Kidney capillary endothelial cell (primary cell): ENCODE measurements at regions not wholly inside any gene's neighbourhood (a gene's known extent, or its start where the extent isn't known, plus 50 kb on each side); places are given as distances from the start of the nearest gene placed in this dataset.

ENCODE experiments used
- DNase-seq: peaks from one replicate; pipeline ENCODE4 v3.0.0-alpha.2; 2018; ENCODE audit warnings: low spot score

GRCh38 chr10:128712661-128713400 is 586.6 kb upstream of the MKI67 start:
- DNase-seq = no peak

- no peak for DNase-seq
Measured at GRCh38 chr10:128713471-128713870, 587.2 kb upstream of the MKI67 start.

DNA sequence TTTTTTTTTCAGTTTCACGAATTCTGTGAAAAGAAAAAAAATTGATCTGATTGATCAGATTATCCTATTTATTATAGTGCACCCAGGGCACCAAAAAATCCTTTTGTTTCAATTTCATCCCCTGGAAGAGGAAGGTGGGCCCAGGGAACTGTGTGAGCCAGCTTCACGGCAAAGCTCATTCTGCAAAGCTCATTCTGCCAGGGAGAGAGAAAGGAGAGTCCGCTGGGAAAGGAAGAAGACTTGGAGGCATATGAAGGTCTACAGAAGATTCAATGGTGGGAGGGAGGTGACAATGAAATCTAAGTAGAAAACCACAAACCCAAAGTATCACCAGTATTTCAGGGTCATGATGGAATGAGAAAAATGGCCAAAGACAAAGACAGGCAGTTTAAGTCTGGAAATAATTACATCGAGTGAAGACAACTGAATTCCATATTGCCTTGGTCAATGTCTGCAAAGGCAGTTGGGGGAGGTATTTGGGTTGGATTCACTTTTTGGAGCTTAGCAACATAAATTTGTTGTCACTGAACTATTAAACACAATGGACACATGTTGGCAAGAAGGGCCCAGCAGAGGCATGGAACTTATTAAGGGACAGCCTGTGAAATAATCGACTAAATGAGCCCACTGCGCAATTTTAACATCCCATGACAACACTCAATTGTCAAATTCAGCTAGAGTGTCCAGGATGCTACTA is 587.8 kb upstream of the MKI67 start:
- DNase-seq = no peak

DNA sequence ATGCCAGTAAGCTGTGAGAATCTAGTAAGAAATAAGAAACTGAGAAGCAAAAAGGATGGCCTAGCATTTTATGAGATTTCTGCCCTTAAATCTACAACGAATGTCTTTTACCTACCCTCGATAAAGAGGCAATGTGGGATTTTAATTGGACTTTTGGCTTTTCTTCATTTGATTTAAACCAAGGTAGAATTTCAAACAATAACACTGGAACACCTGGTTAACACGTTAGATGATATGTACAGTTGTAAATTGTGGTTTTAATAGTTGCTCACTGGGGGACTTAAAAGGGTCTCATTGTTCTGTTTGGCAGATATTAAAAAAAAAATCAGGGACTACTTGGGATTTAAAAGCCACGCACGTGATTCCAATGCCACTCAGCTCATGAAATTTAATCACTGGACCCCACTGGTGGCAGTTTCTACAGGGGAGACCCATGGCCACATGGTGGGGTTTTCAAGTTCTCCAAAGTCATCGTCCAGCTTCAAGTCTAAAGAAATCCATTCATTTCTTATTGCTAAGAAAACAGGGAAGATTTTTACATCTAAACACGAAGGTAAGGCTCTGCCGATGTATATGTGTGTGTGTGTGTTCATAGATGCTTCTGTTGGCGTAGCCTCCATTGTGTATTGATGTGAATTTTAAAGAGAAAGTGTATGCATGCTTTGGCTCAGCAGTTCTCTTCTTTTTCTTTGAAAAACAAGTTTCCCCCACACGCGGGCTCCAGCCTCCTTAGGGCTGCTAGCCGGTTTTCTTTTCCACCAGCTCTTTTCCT is 588.6 kb upstream of the MKI67 start:
- DNase-seq = no peak

GRCh38 chr10:128716181-128716580 is 590.0 kb upstream of the MKI67 start:
- no peak for DNase-seq

- DNase-seq = no peak
Measured at GRCh38 chr10:128721963-128722445, 595.8 kb upstream of the MKI67 start.

- no peak for DNase-seq
Measured at GRCh38 chr10:128722947-128723346, 596.7 kb upstream of the MKI67 start.

DNA sequence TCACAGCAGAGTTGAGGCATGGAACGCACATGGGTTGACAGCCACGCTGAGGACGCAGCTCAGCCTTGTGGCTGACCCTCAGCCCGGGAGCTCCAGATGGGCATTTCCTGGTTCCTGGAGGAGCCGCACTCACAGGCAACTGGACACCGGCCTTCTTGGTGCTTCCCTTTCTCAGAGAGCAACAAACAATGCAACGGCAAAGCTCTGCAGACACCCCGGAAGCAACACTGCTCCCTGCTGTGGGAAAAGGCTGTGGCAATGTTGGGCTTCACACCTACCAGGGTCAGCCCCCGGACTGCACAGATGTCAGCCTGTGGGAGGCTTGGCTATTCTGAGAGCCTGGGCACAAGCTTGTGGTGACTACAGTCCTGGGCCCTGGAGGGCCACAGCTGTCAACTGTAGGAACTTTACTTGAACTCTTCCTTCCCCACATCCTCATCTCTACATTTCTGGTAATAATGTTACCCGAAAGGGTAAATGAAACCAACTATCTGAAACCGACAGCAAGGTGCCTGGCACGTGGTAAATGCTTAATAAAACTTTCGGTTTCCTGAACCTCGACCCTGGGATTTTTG is 597.5 kb upstream of the MKI67 start:
- no peak for DNase-seq

DNA sequence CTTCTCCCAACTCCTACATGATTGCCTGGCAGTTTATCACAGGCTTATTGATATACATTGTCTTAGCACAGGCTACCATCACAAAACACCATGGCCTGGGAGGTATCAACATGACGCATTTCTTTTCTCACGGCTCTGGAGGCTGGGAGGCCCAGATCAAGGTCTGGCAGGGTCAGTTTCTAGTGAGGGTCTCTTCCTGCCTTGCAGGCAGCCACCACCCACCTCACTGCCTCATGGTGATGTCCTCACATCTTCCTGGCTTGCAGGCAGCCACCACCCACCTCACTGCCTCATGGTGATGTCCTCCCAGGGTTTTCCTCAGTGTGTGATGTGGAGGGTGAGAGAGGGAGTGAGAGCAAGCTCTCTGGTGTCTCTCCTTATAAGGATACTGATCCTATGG is 599.3 kb upstream of the MKI67 start:
- DNase-seq = no peak

GRCh38 chr10:128727114-128727513 is 600.9 kb upstream of the MKI67 start:
- DNase-seq = no peak

GRCh38 chr10:128729910-128730420 is 603.7 kb upstream of the MKI67 start:
- DNase-seq = no peak

GRCh38 chr10:128730922-128731321 is 604.7 kb upstream of the MKI67 start:
- no peak for DNase-seq

GRCh38 chr10:128734161-128734560 is 607.9 kb upstream of the MKI67 start:
- DNase-seq = no peak

DNA sequence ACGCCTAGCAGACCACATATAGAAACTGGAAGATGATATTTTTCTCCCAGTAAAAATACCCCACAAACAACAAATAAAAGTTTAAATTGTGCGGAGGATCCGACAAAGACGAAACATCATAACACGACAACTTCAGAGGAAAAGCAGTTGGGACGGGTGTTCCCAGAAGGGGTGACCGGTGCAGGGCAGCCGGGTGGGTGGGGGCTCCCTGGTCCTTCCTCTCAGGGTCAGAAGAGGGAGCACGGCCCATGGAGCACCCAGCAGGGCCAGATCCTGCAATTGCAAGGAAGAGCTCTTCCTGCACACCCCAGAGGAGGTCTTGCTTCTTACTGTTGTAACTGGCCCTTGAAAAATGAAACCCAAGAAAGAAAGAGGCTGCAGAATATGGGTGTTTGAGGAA is 608.5 kb upstream of the MKI67 start:
- DNase-seq = no peak

DNA sequence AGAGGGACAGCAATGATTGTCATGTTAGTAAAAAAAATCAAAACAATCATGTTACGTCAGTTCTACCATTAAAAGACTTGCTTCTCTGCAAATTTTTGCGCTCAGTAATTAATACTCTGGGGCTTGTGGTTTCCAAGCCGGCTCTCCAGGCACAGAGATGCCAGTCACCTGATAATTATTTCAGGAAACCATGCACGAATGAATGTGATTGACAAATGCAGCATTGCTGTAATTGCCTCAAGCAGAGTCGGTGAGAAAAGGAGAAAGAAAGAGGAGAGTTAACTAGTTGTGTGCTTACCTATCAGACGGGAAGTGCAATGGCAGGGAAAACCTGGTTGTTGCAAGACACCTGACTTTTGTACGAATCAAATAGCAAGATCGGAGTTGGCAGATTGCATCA is 609.8 kb upstream of the MKI67 start:
- no peak for DNase-seq

GRCh38 chr10:128738386-128738915 is 612.2 kb upstream of the MKI67 start:
- no peak for DNase-seq

DNA sequence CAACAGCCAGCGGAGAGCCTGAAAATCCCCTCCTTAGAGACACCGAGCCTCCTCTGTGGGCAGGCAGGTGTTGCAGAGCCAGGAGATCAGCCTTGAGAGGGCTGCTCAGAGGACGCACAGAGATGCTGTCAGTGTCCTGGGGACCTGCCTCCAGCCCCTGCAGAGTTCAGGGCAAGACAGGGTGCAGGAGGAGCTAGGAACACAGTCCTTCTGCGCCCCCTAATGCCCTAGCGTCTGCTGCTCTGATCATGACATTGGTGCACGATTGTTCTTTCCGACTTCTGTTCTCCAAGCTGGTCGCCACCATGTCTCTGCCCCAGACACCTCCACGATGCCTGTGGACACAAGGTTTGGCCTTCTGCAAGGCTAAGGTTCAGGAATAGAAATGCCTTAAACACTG is 613.7 kb upstream of the MKI67 start:
- no peak for DNase-seq

GRCh38 chr10:128741180-128741579 is 615.0 kb upstream of the MKI67 start:
- DNase-seq = no peak

DNA sequence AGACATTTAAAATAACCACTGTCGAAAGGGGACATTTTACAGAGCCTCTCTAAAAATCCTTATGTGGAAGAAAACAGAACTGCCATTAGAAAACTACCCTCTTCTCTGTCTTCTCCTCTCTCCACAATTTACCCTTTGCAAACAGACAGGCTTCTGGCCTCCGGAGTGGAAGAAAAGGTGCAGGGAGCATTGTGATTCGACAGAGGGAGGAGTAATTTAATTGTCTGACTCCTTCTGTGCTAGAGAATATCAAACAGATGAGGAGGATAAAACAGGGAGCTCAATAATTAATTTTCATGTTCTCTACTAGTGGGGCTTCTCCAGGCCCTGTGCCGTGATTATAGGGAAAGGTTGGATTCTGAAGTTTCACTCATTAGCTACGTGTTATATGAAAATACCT is 615.5 kb upstream of the MKI67 start:
- DNase-seq = no peak

GRCh38 chr10:128744092-128744491 is 617.9 kb upstream of the MKI67 start:
- DNase-seq = peak; percentile 18

DNA sequence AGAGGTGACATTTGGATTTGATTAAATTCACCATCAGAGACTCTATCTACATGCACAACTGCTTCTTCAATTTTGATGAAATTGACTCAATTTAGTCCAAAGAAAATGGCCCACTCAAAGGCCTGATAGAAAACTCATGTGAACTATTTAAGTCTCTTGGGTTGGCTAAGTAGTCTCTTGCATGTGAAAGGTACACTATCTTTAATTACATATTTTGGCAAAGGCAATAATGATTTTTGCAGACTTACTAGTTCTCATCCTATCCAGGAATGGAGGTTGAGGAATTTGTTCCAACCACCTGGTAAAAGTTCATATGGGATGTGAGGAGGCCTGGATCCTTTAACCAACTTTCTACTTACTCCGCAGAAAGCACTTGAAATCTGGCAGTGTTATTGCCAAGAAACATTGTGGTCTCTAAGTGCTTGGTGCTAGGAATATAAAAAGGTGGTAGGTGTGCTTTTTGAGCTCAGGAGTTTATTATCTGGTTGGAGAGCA is 618.6 kb upstream of the MKI67 start:
- DNase-seq = no peak
